SK-N-SH (cell line): ENCODE measurements at regions not wholly inside any gene's neighbourhood (a gene's known extent, or its start where the extent isn't known, plus 50 kb on each side); places are given as distances from the start of the nearest gene placed in this dataset.

ENCODE experiments used
- CTCF ChIA-PET: fragments of 300-600, 350-600 bp; formaldehyde crosslinking; extraction: SDS; loops from one replicate; lab custom pipeline; 2021; lab: Yijun Ruan, JAX
- POLR2A ChIA-PET: fragments of 350-600 bp; sonication (Branson Sonifier 250); formaldehyde crosslinking; extraction: SDS; loops from one replicate; lab custom pipeline; 2020; ENCODE audit warnings: antibody characterized with exemption, inconsistent platforms; lab: Yijun Ruan, JAX
- DNase-seq: peaks from one replicate; pipeline ENCODE4 v3.0.0; 2012
- H2AFZ ChIP-seq: fragments of 200-600 bp; sonication (generic); 2 replicates; pipeline ENCODE4 v1.8.1; 2016; ENCODE audit warnings: antibody characterized with exemption, mild to moderate bottlenecking, low read depth
- H3F3A ChIP-seq: fragments of 200-600 bp; sonication (generic); replicated peaks from 2 replicates; pipeline ENCODE3; 2016; ENCODE audit warnings: antibody characterized with exemption, mild to moderate bottlenecking; ENCODE audit not compliant: insufficient read depth
- H3K27ac ChIP-seq, 2 experiments: fragments of 200-500 bp in 1 of 2; fragments of 200-600 bp in 1 of 2; sonication (Bioruptor generic) in 1 of 2; sonication (generic), shearing (Covaris generic) in 1 of 2; 2 replicates each; pipeline versions ENCODE4 v1.5.1 to v1.6.1; 2014 to 2016; ENCODE audit warnings: low read depth in 2 of 2, inconsistent platforms in 1 of 2, low read length in 1 of 2, mild to moderate bottlenecking in 1 of 2, mixed read lengths in 1 of 2
- H3K27me3 ChIP-seq: fragments of 200-600 bp; sonication (generic), shearing (Covaris generic); 2 replicates; pipeline ENCODE4 v1.6.1; 2016; ENCODE audit warnings: mixed run types; ENCODE audit not compliant: insufficient read depth
- H3K36me3 ChIP-seq, 2 experiments: fragments of 200-500 bp in 1 of 2; fragments of 200-600 bp in 1 of 2; sonication (Bioruptor generic) in 1 of 2; sonication (generic) in 1 of 2; replicated peaks in 1 of 2; 2 replicates each; pipeline versions ENCODE3 to v1.5.1; 2014 to 2016; ENCODE audit warnings: low read length in 1 of 2, mild to moderate bottlenecking in 1 of 2; ENCODE audit not compliant: insufficient read depth in 2 of 2, control insufficient read depth in 1 of 2
- H3K4me1 ChIP-seq, 2 experiments: fragments of 200-500 bp in 1 of 2; fragments of 200-600 bp in 1 of 2; sonication (Bioruptor generic) in 1 of 2; sonication (generic), shearing (Covaris generic) in 1 of 2; 2 replicates each; pipeline versions ENCODE4 v1.5.1 to v1.6.1; 2014 to 2016; ENCODE audit warnings: low read depth in 1 of 2, low read length in 1 of 2, mixed run types in 1 of 2; ENCODE audit not compliant: insufficient read depth in 2 of 2, control insufficient read depth in 1 of 2
- H3K4me2 ChIP-seq: fragments of 200-600 bp; sonication (generic), shearing (Covaris generic); 2 replicates; pipeline ENCODE4 v1.6.1; 2017; ENCODE audit warnings: mixed run types
- H3K4me3 ChIP-seq, 2 experiments: fragments of 200-500 bp in 1 of 2; fragments of 200-600 bp in 1 of 2; sonication (Bioruptor generic) in 1 of 2; sonication (generic), shearing (Covaris generic) in 1 of 2; 2 replicates each; pipeline versions ENCODE4 v1.5.1 to v1.8.1; 2014 to 2016; ENCODE audit warnings: low read depth in 2 of 2, inconsistent platforms in 1 of 2, low read length in 1 of 2, mild to moderate bottlenecking in 1 of 2, mixed read lengths in 1 of 2, moderate library complexity in 1 of 2
- H3K79me2 ChIP-seq: fragments of 200-600 bp; sonication (generic); 2 replicates; pipeline ENCODE4 v1.8.1; 2017; ENCODE audit warnings: mild to moderate bottlenecking; ENCODE audit not compliant: insufficient read depth
- H3K9ac ChIP-seq: fragments of 200-600 bp; sonication (generic); 2 replicates; pipeline ENCODE4 v1.6.1; 2017; ENCODE audit warnings: mixed run types
- H3K9me2 ChIP-seq: fragments of 200-600 bp; sonication (generic); 2 replicates; pipeline ENCODE4 v1.6.1; 2017; ENCODE audit warnings: mixed run types
- H3K9me3 ChIP-seq: fragments of 200-600 bp; sonication (generic); 2 replicates; pipeline ENCODE4 v1.6.1; 2017; ENCODE audit warnings: mixed run types, mild to moderate bottlenecking, moderate library complexity
- H4K20me1 ChIP-seq: fragments of 200-600 bp; sonication (generic); 2 replicates; pipeline ENCODE4 v1.6.1; 2017; ENCODE audit warnings: mild to moderate bottlenecking, mixed run types; ENCODE audit not compliant: insufficient read depth
- CHD2 ChIP-seq: fragments of 150-350 bp; IDR thresholded peaks from 2 replicates; pipeline ENCODE4 v1.6.1; 2018; ENCODE audit warnings: low read length; ENCODE audit not compliant: partially characterized antibody
- CTCF ChIP-seq: fragments of 200-600 bp; sonication (generic); IDR thresholded peaks from 2 replicates; pipeline ENCODE4 v1.6.1; 2017; ENCODE audit warnings: antibody characterized with exemption, mild to moderate bottlenecking, moderate library complexity
- FOSL2 ChIP-seq: IDR thresholded peaks from 2 replicates; pipeline ENCODE4 v1.4.0; 2012; ENCODE audit warnings: low read depth, mild to moderate bottlenecking, moderate library complexity, borderline replicate concordance
- FOXM1 ChIP-seq: IDR thresholded peaks from 2 replicates; pipeline ENCODE4 v1.4.0; 2012; ENCODE audit warnings: low read depth, mild to moderate bottlenecking
- GABPA ChIP-seq: IDR thresholded peaks from 2 replicates; pipeline ENCODE4 v1.4.0; 2012; ENCODE audit warnings: low read depth, mild to moderate bottlenecking
- GATA2 ChIP-seq: sonication (generic); formaldehyde crosslinking; IDR thresholded peaks from 2 replicates; pipeline ENCODE4 v1.5.0; 2020; ENCODE audit warnings: mild to moderate bottlenecking, missing genetic modification reagents
- JUND ChIP-seq: IDR thresholded peaks from 2 replicates; pipeline ENCODE4 v1.4.0; 2012
- MXI1 ChIP-seq: IDR thresholded peaks from 2 replicates; pipeline ENCODE4 v1.6.1; 2012; ENCODE audit warnings: mild to moderate bottlenecking, low read depth, low read length, improper control_type of control experiment
- REST ChIP-seq: IDR thresholded peaks from 2 replicates; pipeline ENCODE4 v1.6.1; 2012; ENCODE audit warnings: mild to moderate bottlenecking, low read depth, low read length, moderate library complexity
- RXRA ChIP-seq: IDR thresholded peaks from 2 replicates; pipeline ENCODE4 v1.4.0; 2012; ENCODE audit warnings: low read depth, mild to moderate bottlenecking, borderline replicate concordance
- SMC3 ChIP-seq: IDR thresholded peaks from 2 replicates; pipeline ENCODE4 v1.6.1; 2012; ENCODE audit warnings: low read depth, low read length, improper control_type of control experiment
- TAF1 ChIP-seq: IDR thresholded peaks from 2 replicates; pipeline ENCODE4 v1.6.1; 2012; ENCODE audit warnings: low read depth, mild to moderate bottlenecking, low read length, moderate library complexity, borderline replicate concordance
- TCF12 ChIP-seq: IDR thresholded peaks from 2 replicates; pipeline ENCODE4 v1.4.0; 2012
- USF2 ChIP-seq: fragments of 150-350 bp; IDR thresholded peaks from 2 replicates; pipeline ENCODE4 v1.6.1; 2017; ENCODE audit warnings: antibody characterized with exemption, low read length, low read depth, borderline replicate concordance
- ZBTB33 ChIP-seq: IDR thresholded peaks from 2 replicates; pipeline ENCODE4 v1.4.0; 2012; ENCODE audit warnings: low read depth, borderline replicate concordance
- WGBS: methylation state at CpG from one replicate; pipeline ENCODE4 v1.1.6; 2017; ENCODE audit warnings: low lambda C conversion rate; 5-methylcytosine and 5-hydroxymethylcytosine counted together

GRCh38 chr6:8810325-8810724, 375.0 kb upstream of the SLC35B3 start:
- no peak overlapping the region for H3K27ac ChIP-seq
- ChIA-PET CTCF (no interaction called here), POLR2A (no interaction called here)
- TF ChIP-seq GATA2 (CRISPR knock-in tag) (no peak), JUND (no peak), USF2 (no peak), GABPA (no peak), CHD2 (no peak), ZBTB33 (no peak), MXI1 (no peak), TCF12 (no peak), REST (no peak), CTCF (no peak), FOXM1 (no peak), RXRA (no peak), TAF1 (no peak), FOSL2 (no peak), SMC3 (no peak)
- no peaks in the 10 kb centered on the region for H3K27me3 ChIP-seq
- no peak overlapping the region for H3K4me3 ChIP-seq
- H3K4me1 ChIP-seq, result no peaks in the 10 kb centered on the region
- no peaks in the 10 kb centered on the region for H3K36me3 ChIP-seq
- no peaks in the 10 kb centered on the region for H3K9me2 ChIP-seq
- H2AFZ ChIP-seq, result no peak overlapping the region
- no peaks in the 10 kb centered on the region for H3F3A ChIP-seq
- DNase-seq, result no peak
- H3K9me3 ChIP-seq, result no peaks in the 10 kb centered on the region
- 20% methylated on average over 4 of the region's 4 CpGs for WGBS
- H4K20me1 ChIP-seq, result no peaks in the 10 kb centered on the region
- no peaks in the 10 kb centered on the region for H3K79me2 ChIP-seq
- H3K4me2 ChIP-seq, result no peak overlapping the region
- no peak overlapping the region for H3K9ac ChIP-seq
